Erythroblast (primary cell): ENCODE measurements at regions not wholly inside any gene's neighbourhood (a gene's known extent, or its start where the extent isn't known, plus 50 kb on each side); places are given as distances from the start of the nearest gene placed in this dataset.
"Not testable (repeated sequence)": the region's sequence is repeated elsewhere in the genome, so short reads cannot be mapped to it uniquely, and the experiment has no call there.

Experiments
- DNase-seq, 2 experiments: peaks; one replicate each; lab custom pipeline; 2025; lab: John Stamatoyannopoulos, UW
- GATA1 ChIP-seq: IDR thresholded peaks from 2 replicates; pipeline ENCODE4 v1.6.1; 2011; ENCODE audit warnings: low read depth, mild to moderate bottlenecking, control low read depth, low read length, moderate library complexity
- POLR2A ChIP-seq: IDR thresholded peaks from 2 replicates; pipeline ENCODE4 v1.6.1; 2011; ENCODE audit warnings: mild to moderate bottlenecking, low read length

DNA sequence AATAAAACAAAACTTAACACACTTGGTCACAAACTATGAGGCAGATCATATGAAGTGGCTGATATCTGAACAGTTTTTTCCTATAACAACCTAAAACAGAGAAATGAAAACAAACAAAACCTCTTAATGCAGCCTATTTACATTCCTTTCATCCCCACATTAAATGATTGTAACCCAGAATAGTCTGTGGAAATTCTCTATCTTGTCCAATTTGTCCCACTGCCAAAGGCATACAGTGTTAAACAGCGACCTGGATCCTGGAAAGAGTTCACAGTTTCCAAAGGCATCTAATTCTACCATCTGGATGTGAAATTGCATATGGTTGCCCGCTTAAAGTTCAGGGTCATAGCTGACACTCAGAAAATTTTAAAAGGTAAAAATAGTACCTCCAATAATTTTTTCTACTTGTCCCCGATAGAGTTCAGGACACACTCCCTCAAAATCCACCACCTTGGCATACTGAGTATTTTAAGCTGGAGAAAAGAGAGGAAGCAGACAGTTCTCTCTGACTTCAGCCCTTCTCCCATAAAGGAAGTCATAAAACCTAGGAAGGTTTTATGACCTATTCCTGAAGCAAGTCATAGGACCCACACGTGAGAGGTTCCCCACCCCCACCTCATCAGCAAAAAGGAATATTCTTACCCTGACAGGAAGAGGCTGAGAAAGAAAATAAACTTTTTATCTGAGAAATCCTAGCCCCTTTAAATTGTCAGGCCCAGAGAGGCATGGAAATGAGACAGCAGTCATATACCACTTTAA, 270.2 kb downstream of the PAPSS1 start:
- TF ChIP-seq GATA1: no peak
- no peak for TF ChIP-seq POLR2A

DNA sequence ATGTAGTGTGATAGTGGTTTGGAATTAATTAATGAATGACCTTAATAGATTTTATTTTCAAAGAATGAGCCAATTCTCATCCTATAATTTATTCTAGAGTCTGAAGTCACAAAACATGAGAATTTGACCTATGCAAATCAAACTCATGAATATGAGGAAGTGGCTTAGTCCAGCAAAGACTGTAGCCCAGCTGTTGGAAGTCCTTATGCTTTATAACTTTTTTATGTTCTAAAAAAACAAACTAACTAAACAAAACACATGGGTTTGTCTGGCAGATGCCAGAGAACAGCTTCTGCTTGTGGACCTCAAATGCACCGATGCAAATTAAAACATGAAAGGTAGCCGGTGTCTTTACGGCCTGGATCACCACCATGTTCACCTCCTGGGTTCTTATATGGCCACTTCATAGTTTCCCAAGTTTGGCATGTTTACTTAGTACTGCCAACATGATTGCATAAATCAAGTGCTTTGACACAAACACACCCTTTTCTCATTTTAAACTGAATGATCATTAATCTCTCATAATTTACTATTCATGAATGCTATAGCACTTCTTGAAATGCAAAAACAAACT, 277.4 kb downstream of the PAPSS1 start:
- TF ChIP-seq GATA1 (no peak), POLR2A (no peak)
- DNase-seq: no peak

More for the DNA sequence above, 270.2 kb downstream of the PAPSS1 start:
- no peak for DNase-seq

GRCh38 chr4:107439401-107439800, 280.6 kb downstream of the PAPSS1 start:
- TF ChIP-seq POLR2A (no peak), GATA1 (no peak)
- DNase-seq: no peak

DNA sequence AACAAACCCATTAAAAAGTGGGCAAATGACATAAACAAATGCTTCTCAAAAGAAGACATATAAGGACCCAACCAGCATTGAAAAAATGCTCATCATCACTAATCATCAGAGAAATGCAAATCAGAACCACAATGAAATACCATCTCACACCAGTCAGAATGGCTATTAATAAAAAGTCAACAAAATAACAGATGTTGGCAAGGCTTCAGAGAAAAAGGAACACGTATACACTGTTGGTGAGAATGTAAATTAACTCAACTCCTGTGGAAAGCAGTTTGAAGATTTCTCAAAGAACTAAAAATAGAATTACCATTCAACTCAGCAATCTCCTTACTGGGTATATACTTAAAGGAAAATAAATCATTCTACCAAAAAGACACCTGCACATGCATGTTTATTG, 283.6 kb downstream of the PAPSS1 start:
- not testable (repeated sequence) for DNase-seq

GRCh38 chr4:107432451-107432850, 287.6 kb downstream of the PAPSS1 start:
- TF ChIP-seq GATA1 (no peak), POLR2A (no peak)
- no peak for DNase-seq

DNA sequence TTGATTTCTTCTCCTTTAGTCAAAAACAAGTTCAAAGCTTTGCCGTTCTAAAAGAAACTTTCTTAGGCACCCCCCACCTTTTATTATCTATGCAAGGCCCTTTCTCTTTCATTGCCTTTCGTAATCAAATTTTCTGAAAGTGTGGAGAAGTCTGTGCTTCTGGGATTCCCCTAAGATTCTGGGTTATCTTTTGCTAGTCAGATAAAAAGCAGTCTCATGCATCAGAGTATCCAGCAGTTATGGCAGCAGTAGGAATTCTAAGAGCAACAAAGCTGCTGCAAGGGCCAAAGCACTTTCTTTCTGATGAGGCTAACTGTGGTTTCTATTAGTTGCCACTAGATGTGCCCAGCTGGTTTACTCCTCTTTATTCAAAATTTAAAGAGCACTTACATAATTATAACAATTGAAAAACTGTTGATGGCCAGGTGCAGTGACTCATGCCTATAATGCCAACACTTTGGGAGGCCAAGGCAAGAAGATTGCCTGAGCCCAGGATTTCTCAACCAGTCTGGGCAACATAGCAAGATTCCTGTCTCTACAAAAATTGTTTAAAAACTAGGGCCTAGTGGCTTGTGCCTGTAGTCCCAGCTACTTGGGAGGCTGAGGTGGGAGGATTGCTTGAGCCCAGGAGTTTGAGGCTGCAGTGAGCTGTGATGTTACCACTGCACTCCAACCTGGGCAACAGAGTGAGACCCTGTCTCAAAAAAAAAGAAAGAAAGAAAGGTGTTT, 296.2 kb downstream of the PAPSS1 start:
- DNase-seq: no peak
- TF ChIP-seq POLR2A (no peak), GATA1 (no peak)

DNA sequence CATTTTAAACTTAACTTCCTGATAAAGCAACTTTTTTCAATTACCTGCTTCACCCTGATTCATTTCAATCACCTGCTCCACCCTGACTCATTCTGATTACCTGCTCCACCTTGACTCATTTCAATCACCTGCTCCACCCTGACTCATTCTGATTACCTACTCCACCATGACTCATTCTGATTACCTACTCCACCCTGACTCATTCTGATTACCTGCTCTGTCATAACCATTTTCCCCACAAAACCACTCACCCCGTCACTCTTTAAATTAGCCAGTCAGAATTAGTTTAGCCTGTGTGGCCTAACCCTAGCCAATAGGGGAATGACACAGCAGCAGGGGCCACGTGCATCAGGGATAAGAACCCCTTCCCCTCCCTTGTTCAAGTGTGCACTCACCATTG, 300.5 kb downstream of the PAPSS1 start:
- DNase-seq: not testable (repeated sequence)

DNA sequence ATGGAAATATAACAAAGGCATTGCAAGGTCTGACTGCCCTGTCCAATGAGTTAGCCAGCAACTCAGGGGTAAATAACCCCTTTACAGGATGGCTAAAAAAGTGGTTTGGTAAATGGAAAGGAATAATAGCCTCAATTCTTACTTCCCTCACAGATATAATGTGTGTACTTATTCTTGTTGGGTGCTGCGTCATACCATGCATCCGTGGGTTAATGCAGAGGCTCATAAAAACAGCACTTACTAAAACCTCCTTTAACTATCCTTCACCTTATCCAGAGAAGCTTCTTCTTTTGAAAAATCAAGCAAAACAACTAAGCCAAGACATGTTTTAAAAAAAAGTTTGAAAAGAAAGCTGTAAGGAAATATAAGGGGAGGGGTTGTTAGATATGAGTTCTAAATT, 301.0 kb downstream of the PAPSS1 start:
- TF ChIP-seq GATA1: no peak
- no peak for TF ChIP-seq POLR2A
- DNase-seq: no peak

GRCh38 chr4:107415490-107415889, 304.5 kb downstream of the PAPSS1 start:
- DNase-seq: not testable (repeated sequence)

DNA sequence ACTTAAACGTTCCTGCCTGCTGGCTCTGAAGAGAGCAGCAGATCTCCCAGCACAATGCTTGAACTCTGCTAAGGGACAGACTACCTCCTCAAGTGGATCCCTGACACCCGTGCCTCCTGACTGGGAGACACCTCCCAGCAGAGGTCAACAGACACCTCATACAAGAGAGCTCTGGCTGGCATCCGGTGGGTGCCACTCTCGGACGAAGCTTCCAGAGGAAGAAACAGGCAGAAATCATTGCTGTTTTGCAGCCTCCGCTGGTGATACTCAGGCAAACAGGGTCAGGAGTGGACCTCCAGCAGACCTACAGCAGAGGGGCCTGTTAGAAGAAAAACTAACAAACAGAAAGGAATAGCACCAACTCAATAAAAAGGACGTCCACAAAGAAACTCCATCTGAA, 310.2 kb downstream of the PAPSS1 start:
- DNase-seq: not testable (repeated sequence)

DNA sequence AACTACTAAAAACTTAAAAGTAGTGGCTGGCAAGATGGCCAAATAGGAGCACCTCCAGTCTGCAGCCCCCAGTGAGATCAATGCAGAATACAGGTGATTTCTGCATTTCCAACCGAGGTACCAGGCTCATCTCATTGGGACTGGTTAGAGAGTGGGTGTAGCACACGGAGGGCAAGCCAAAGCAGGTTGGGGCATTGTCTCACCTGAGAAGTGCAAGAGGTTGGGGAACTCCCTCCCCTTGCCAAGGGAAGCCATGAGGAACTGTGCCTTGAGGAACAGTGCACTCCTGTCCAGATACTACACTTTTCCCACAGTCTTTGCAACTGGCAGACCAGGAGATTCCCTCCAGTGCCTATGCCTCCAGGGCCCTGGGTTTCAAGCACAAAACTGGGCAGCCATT, 311.1 kb downstream of the PAPSS1 start:
- DNase-seq: no peak
- TF ChIP-seq GATA1: no peak
- TF ChIP-seq POLR2A: no peak

DNA sequence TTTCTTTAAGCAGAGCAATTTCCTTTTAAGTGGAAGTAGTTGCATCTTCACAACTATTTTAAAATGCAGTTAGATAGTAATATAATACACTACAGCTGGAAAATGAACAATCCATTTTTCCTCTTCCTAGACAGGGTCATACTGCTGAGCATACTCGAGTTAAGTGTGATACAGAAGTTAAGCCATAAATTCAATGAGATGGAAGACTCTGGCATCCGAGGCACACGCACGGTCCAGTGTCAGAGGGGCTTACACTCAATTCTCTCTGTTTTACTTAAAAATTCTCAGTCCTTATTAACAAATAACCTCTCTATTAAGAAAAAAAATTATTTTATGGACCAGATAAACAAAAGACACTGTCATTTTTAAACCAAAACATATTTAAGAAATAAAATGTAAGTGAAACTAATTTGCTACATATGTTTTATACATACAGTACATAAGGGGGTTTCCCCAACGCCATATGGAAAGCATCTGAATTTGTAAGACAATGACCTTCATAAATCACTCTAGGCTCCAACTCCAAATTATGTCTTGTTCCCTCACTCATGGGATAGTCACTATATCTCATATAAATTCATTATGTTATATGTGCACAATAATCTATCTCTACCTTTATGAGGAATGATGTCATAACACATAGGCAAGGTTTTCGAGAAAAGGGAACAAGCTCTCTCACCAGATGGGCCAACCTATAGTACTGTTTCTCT, 315.3 kb downstream of the PAPSS1 start:
- DNase-seq: no peak

DNA sequence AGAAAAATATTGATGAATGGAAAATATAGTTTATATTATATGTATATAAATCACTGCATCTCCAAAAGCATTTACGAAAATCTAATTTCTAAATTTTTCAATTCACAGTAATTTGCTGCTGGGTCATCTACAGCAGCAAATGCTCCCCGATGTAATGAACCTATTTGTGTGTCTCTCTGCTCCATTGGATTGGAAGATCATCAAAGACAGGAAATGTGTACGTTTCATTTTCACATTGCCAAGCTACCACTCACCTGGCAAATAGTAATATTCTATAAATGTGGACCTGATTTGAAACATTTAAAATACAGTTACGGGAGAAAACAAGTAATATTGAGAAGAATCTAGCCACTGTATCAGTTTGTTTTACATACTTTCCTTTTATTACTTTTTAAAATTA, 317.7 kb downstream of the PAPSS1 start:
- TF ChIP-seq POLR2A (no peak), GATA1 (no peak)
- DNase-seq: no peak

More for the DNA sequence above, 315.3 kb downstream of the PAPSS1 start:
- TF ChIP-seq GATA1 (no peak), POLR2A (no peak)

DNA sequence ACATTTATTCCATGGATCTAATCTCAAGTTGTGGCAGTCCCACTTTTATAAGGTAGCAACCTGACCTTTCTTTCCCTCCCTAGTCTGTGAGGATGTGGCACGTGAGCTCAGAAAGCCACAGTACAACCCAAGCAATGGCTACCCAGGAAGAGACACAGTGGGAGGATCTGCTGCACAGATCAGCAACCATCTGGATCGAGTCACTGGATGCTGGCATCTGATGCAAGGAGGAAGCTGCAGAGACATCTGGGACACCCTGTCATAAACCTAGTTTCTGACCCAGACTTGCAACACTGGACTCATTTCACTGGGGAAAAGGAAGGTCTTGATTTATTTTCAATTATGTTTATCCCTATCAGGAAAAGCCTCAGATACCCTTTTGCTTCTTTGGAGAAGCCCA, 327.1 kb downstream of the PAPSS1 start:
- no peak for TF ChIP-seq POLR2A
- DNase-seq: no peak

DNA sequence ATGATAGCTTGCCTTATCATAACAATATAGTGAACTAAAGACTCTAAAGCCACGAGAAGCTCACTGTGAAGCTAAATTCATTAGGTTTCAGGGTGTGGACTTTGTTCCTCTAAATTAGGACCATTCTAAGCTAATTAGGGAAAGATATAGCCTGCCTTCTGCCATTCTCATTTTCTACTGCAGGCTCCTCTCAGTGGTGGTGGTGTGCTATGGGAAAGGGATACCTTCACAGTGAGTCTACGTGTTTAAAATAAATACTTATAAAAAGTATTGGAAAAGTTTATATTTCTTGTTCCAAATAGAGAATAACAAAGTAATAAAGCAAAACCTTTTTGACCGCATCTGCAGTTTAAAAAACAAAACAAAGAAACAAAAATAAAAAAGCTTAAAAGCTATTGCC, 327.7 kb downstream of the PAPSS1 start:
- DNase-seq: no peak
- TF ChIP-seq POLR2A (no peak), GATA1 (no peak)
